HEK293T (cell line): ENCODE measurements at regions not wholly inside any gene's neighbourhood (a gene's known extent, or its start where the extent isn't known, plus 50 kb on each side); places are given as distances from the start of the nearest gene placed in this dataset.

Source experiments
- ELF4 ChIP-seq: fragments of 450-650 bp; IDR thresholded peaks from 2 replicates; pipeline ENCODE4 v1.6.1; 2017; ENCODE audit warnings: antibody characterized with exemption
- FOXA1 ChIP-seq: fragments of 450-650 bp; IDR thresholded peaks from 2 replicates; pipeline ENCODE4 v1.6.1; 2016; ENCODE audit warnings: mild to moderate bottlenecking
- FOXM1 ChIP-seq: fragments of 450-650 bp; IDR thresholded peaks from 2 replicates; pipeline ENCODE4 v1.6.1; 2017; ENCODE audit warnings: mild to moderate bottlenecking, borderline replicate concordance
- HDGF ChIP-seq: fragments of 450-650 bp; IDR thresholded peaks from 2 replicates; pipeline ENCODE4 v1.6.1; 2017; ENCODE audit warnings: antibody characterized with exemption, borderline replicate concordance
- LEF1 ChIP-seq: fragments of 450-650 bp; IDR thresholded peaks from 2 replicates; pipeline ENCODE4 v1.6.1; 2017; ENCODE audit warnings: mild to moderate bottlenecking, borderline replicate concordance
- SP1 ChIP-seq: fragments of 450-650 bp; IDR thresholded peaks from 2 replicates; pipeline ENCODE4 v1.6.1; 2017
- SUZ12 ChIP-seq: fragments of 450-650 bp; IDR thresholded peaks from 2 replicates; pipeline ENCODE4 v1.6.1; 2016; ENCODE audit warnings: mild to moderate bottlenecking
- TARDBP ChIP-seq: fragments of 450-650 bp; IDR thresholded peaks from 2 replicates; pipeline ENCODE4 v1.6.1; 2016

DNA sequence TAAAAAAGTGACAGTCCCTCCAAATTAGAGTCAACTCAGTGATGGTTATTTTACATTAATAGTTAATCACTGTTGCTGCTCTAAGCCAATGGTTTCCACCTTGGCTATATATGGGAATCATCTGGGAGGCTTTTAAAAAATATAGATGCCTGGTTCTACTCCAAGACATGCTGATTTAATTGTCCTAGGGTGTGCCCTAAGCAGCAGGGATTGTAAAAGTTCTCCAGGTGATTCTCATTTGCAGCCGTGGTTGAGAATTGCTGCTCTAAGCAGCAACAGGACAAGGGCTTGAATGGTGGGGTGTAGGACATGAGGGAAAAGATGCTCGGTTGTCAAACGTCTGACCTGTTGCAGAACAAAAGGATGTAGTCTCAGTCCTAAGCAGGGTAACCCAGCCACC, 405.1 kb upstream of the MCTP2 start:
- TF ChIP-seq ELF4 (no peak), TARDBP (no peak), SP1 (no peak), FOXM1 (no peak), FOXA1 (no peak), SUZ12 (no peak), HDGF (no peak), LEF1 (no peak)
